HG03159 (cell line): ENCODE measurements at regions not wholly inside any gene's neighbourhood (a gene's known extent, or its start where the extent isn't known, plus 50 kb on each side); places are given as distances from the start of the nearest gene placed in this dataset.
"Not testable (repeated sequence)": the region's sequence is repeated elsewhere in the genome, so short reads cannot be mapped to it uniquely, and the experiment has no call there.

Source experiments
- ATAC-seq: cut with Tn5 transposase; IDR thresholded peaks from one replicate; pipeline ENCODE4 v1.9.1; 2021; ENCODE audit warnings: mild to moderate bottlenecking, moderate library complexity; ENCODE audit not compliant: unreplicated experiment

GRCh38 chr7:24428676-24429075 is 144.6 kb upstream of the PALS2 start:
- ATAC-seq, result no peak

DNA sequence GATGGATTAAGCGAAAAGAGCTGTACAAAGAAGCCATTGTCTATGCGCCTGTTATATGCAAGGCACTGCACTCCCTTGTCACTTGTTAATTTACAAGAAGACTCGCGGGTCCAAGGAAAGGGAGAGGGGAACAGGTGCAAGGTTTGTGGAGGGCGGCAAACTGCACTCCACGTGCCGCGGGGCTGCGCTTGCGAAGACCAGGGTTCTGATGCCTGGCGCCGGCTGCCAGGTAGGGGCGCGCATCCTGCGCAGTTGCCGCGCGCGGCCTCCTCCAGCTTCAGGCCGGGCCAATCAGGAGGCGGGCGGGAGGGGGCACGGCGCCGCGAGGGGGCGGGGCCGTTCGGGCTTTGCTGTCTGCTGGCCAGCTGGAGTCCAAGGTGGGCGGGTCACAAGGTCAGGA is 140.6 kb upstream of the PALS2 start:
- no peak for ATAC-seq

DNA sequence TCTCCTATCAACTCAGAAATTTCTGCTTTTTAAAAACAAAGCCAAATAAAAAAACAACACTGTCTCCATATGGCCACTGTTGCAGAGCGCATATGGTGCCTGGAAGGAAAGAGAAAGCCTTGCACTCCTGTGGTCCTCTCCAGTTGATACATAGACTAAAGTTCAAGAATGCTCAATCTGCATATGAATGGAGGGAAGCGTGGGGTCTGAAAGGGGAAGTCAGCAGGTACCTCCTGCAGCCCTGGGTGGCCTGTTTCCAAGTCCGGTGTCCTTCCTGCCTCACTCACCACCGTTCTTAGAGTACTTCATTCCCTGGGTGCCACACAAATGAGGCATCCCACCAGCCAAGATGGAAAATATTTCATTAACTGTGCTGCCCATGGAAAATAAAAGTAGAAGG is 138.3 kb upstream of the PALS2 start:
- no peak for ATAC-seq

DNA sequence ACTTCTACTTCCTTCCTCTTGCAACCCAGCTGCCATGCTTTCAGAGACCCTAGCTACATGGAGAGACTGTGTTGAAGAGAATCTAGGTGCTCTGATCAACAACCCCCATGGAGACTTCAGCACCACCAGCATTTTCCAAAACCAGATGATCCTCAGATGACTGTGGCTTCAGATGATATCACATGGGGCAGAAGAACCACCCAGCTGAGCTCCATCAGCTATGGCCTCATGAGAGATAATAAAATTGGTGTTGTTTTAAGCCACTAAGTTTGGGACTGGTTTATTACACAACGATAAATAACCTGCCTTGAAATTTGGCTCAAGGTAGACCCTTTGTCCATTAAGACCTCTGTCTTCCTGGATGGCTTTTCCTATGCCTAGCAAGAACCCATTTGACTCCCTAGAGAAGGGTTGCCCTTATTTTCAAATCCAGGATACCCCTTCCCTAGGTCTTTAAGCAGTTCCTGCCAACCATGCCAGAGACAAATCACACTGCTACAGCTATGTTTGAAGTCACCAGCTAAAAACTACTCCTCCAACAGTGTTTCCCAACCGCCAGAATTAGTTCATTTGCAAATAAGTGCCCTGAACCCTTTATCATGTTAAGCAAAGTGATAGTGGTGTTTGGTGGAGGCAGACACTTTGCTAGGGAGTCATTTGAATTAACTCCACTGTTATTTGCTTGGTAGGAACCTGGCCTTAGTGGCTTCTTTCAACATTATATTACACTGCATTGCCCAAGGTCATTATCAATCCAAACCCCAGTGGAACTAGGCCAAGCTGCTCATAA is 136.9 kb upstream of the PALS2 start:
- ATAC-seq, result no peak

GRCh38 chr7:24438232-24438631 is 135.0 kb upstream of the PALS2 start:
- no peak for ATAC-seq

DNA sequence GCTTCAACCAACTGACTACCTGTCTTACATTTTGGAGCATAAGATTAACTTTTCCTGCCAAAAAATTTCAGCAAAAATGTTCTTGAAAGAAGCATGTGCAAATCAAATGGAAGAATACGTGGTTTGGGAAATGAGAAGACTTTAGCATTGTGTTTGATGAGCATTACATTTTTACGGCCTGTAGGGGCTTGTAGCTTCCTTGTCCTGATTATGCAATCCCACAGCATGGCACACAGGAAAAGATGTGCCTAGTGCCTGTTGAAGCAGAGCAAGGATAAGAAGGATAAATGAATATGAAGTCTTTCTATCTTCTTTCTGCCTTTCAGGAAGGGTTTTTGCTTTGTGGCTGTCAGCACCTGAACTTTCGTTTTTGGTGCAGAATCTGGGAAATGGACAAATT is 134.1 kb upstream of the PALS2 start:
- ATAC-seq, result not testable (repeated sequence)

DNA sequence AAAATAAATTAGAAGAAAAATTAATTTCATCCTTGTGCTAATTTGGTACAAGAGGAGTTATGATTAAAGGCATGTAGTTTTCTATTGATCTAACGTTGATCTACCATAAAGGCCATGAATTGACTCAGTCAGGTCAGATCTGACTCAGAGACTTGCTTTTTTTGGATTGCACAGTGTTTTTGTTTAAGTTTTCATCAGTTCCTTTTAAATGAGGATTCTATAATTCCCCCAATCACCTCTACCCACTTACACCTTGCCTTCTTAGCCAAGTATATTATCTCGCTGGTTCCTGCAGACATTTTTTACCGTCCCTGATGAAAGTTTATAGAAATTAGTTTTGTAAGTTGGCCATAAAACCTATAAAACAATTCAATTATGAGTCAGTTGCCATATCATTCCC is 132.4 kb upstream of the PALS2 start:
- ATAC-seq, result no peak

- ATAC-seq, result no peak
Measured at GRCh38 chr7:24441314-24442027, 131.8 kb upstream of the PALS2 start.

GRCh38 chr7:24442170-24442777 is 131.0 kb upstream of the PALS2 start:
- no peak for ATAC-seq

- no peak for ATAC-seq
Measured at GRCh38 chr7:24444666-24445440, 128.4 kb upstream of the PALS2 start.

DNA sequence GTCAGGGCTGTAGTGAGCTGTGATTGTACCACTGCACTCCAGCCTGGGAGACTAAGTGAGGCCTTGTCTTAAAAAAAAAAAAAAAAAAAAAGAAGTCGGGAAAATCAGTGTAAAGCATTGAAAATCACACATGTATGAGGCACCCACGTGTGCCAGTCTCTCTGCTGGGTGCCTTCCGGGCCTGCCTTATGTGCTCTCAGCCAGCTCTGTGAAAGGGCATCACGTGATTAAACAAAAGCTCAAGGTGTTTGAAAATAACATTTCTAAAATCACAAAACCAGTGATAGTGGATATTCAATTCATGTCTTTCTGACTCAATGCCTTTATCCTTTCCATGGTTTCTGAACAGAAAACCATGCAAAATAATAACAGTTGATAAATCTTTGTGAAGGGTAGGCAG is 125.2 kb upstream of the PALS2 start:
- ATAC-seq, result no peak

DNA sequence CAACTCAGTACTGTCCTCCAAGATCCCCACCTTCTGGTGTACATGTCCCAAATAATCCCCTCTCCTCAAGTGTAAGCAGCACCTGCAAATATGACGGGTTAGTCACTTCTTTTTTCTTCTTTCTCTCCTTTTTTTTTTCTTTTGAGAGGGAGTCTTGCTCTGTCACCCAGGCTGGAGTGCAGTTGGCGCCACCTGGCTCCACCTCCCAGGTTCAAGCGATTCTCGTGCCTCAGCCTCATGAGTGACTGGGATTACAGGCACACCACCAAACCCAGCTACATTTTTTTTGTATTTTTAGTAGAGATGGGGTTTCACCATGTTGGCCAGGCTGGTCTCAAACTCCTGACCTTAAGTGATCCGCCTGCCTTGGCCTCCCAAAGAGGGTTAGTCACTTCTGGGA is 123.8 kb upstream of the PALS2 start:
- ATAC-seq, result not testable (repeated sequence)

DNA sequence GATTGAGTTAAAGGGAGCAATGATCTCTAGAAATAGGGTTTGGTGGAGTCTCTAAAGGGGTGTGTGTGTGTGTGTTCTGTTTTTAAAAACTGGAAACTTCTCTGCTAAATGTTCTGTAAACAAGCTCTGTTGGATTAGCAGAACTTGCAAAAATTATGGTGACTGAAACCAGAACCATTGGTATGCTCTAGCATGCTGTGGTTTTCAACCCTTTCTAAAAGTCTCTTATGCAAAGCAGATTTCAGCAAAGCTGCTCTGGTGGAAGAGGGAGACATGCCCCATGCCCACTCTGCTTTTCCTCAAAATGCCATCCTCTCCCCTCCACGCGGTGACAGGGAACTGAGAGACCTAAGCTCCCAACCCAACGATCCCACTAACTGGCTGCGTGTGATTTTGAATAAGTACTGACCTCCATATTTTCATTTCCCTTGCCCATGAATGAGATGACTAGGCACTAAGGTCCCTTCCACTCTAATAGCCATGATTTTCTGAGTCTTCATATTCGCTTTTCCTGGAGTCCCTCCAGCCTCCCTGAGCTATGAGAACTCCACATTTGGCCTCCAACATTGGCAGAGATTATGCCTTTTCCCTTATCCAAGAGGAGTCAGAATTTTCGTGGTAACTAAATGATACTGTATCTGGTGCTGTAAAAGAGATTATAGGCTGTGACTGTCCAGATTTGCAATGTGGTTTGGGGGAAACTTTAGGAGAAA is 117.3 kb upstream of the PALS2 start:
- ATAC-seq, result peak; percentile 81

DNA sequence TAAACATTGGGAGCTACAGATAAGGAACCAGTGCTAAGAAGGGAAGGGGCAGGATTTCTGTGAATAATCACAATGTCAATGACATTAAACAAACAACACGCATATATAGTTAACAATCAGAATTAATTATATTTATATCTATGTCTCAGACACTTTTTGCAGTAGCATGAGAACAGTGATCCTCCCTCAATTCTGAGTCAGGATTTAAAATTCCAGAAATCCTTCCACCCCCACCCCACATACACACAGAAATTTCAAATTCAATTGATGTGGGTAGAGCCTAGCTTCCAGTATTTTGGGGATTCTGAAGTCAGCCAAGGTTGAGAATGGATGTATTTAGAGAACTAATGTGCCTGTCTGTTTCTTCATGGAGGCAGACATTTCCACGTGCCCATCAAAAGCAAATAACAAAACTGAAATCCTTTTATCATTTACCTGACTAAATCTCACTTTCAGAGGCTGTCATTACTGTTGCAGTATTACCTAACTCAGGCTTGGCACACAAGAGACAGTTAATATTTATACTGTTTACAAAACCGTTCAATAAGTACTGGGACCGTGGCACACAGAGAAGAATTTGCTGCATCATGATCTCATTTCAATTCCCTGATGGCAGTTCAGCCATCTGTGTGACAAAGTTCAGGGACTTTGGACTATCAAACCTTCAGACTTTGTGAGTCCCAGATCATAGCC is 116.6 kb upstream of the PALS2 start:
- ATAC-seq, result peak; percentile 53

DNA sequence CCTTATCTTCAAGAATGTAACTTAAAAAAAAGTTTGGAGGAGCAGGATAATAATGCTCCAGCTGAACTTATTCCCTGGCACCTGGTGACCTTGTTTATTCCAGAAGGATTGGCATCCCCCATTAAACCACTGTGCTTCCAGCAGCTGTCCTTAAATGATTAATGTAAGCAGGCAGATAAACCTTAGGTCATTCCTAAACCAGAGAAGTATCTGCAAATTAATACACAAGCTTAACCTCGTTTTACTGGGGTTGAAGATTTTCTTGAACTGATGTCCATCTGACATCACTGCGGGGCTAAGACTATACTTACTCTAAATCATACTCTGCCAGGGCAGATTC is 116.1 kb upstream of the PALS2 start:
- ATAC-seq, result no peak

GRCh38 chr7:24462117-24462516 is 111.1 kb upstream of the PALS2 start:
- ATAC-seq, result no peak

- ATAC-seq, result no peak
Measured at GRCh38 chr7:24462984-24463383, 110.3 kb upstream of the PALS2 start.

GRCh38 chr7:24463474-24463873 is 109.8 kb upstream of the PALS2 start:
- no peak for ATAC-seq

- no peak for ATAC-seq
Measured at GRCh38 chr7:24464861-24465260, 108.4 kb upstream of the PALS2 start.

- no peak for ATAC-seq
Measured at GRCh38 chr7:24466168-24466768, 107.0 kb upstream of the PALS2 start.
